GM04503 (cell line): ENCODE measurements at regions not wholly inside any gene's neighbourhood (a gene's known extent, or its start where the extent isn't known, plus 50 kb on each side); places are given as distances from the start of the nearest gene placed in this dataset.
"Not testable (repeated sequence)": the region's sequence is repeated elsewhere in the genome, so short reads cannot be mapped to it uniquely, and the experiment has no call there.

ENCODE experiments used
- DNase-seq: peaks from one replicate; pipeline ENCODE4 v3.0.0-alpha.2; 2012; ENCODE audit warnings: low read depth

GRCh38 chr18:56316727-56317126 is 321.7 kb downstream of the TXNL1 start:
- no peak for DNase-seq

- no peak for DNase-seq
Observed at GRCh38 chr18:56315363-56315762, 323.0 kb downstream of the TXNL1 start.

- no peak for DNase-seq
Observed at GRCh38 chr18:56314396-56314795, 324.0 kb downstream of the TXNL1 start.

- DNase-seq: no peak
Observed at GRCh38 chr18:56312551-56313335, 325.6 kb downstream of the TXNL1 start.

- DNase-seq: no peak
Observed at GRCh38 chr18:56309104-56309503, 329.3 kb downstream of the TXNL1 start.

- no peak for DNase-seq
Observed at GRCh38 chr18:56307354-56308170, 330.8 kb downstream of the TXNL1 start.

- DNase-seq: no peak
Observed at GRCh38 chr18:56306797-56307196, 331.6 kb downstream of the TXNL1 start.

GRCh38 chr18:56305583-56305982 is 332.8 kb downstream of the TXNL1 start:
- DNase-seq: no peak

GRCh38 chr18:56302156-56302555 is 336.2 kb downstream of the TXNL1 start:
- DNase-seq: no peak

- no peak for DNase-seq
Observed at GRCh38 chr18:56299740-56300139, 338.7 kb downstream of the TXNL1 start.

GRCh38 chr18:56298935-56299334 is 339.5 kb downstream of the TXNL1 start:
- DNase-seq: no peak

GRCh38 chr18:56296381-56296780 is 342.0 kb downstream of the TXNL1 start:
- DNase-seq: no peak

- no peak for DNase-seq
Observed at GRCh38 chr18:56294484-56295183, 343.8 kb downstream of the TXNL1 start.

GRCh38 chr18:56291294-56291693 is 347.1 kb downstream of the TXNL1 start:
- DNase-seq: no peak

GRCh38 chr18:56289381-56289780 is 349.0 kb downstream of the TXNL1 start:
- no peak for DNase-seq

GRCh38 chr18:56286775-56287325 is 351.5 kb downstream of the TXNL1 start:
- peak; percentile 33 for DNase-seq

- DNase-seq: no peak
Observed at GRCh38 chr18:56285387-56286065, 352.9 kb downstream of the TXNL1 start.

- DNase-seq: no peak
Observed at GRCh38 chr18:56284319-56284718, 354.1 kb downstream of the TXNL1 start.

- no peak for DNase-seq
Observed at GRCh38 chr18:56283316-56283715, 355.1 kb downstream of the TXNL1 start.

- no peak for DNase-seq
Observed at GRCh38 chr18:56282234-56283104, 355.9 kb downstream of the TXNL1 start.

- not testable (repeated sequence) for DNase-seq
Observed at GRCh38 chr18:56279816-56280215, 358.6 kb downstream of the TXNL1 start.
